OCI-LY3 (cell line): ENCODE measurements at regions not wholly inside any gene's neighbourhood (a gene's known extent, or its start where the extent isn't known, plus 50 kb on each side); places are given as distances from the start of the nearest gene placed in this dataset.

Experiments used
- CTCF ChIP-seq: fragments of 200-600, 300-600 bp; sonication (generic); IDR thresholded peaks from 2 replicates; pipeline ENCODE4 v1.5.1; 2014; ENCODE audit warnings: antibody characterized with exemption, low read length, low read depth
- EZH2phosphoT487 ChIP-seq: fragments of 200-600 bp; shearing (Covaris generic); IDR thresholded peaks from 2 replicates; pipeline ENCODE4 v1.6.1; 2018; ENCODE audit warnings: antibody characterized with exemption, mixed run types, low read depth

- TF ChIP-seq CTCF (no peak), EZH2phosphoT487 (no peak)
Measured at GRCh38 chr5:129356846-129357245, 103.3 kb upstream of the ADAMTS19 start.
